Liver (tissue), 8 donors: ENCODE measurements at regions not wholly inside any gene's neighbourhood (a gene's known extent, or its start where the extent isn't known, plus 50 kb on each side); places are given as distances from the start of the nearest gene placed in this dataset.

Experiments
- DNase-seq: peaks from one replicate; pipeline ENCODE4 v3.0.0-alpha.2; 2017; ENCODE audit warnings: low spot score
- H3K27ac ChIP-seq, 2 donors: one replicate each; pipeline ENCODE4 v1.7.0; 2013; ENCODE audit warnings: inconsistent platforms in 2 of 2, low read length in 2 of 2, control low read depth in 1 of 2, low read depth in 1 of 2, mild to moderate bottlenecking in 1 of 2
- H3K27me3 ChIP-seq, 4 donors: one replicate each; pipeline versions ENCODE4 v1.6.1 to v1.7.0; 2013; ENCODE audit warnings: low read length in 3 of 4, inconsistent platforms in 1 of 4, mild to moderate bottlenecking in 1 of 4, moderate library complexity in 1 of 4; ENCODE audit not compliant: control insufficient read depth in 4 of 4, insufficient read depth in 4 of 4
- H3K36me3 ChIP-seq, 4 donors: one replicate each; pipeline versions ENCODE4 v1.6.1 to v1.7.0; 2013; ENCODE audit warnings: low read length in 3 of 4, mild to moderate bottlenecking in 3 of 4, low read depth in 1 of 4, moderate library complexity in 1 of 4; ENCODE audit not compliant: control insufficient read depth in 4 of 4, insufficient read depth in 3 of 4
- H3K4me1 ChIP-seq, 4 donors: one replicate each; pipeline versions ENCODE4 v1.6.1 to v1.7.0; 2013; ENCODE audit warnings: low read length in 3 of 4, mild to moderate bottlenecking in 3 of 4, moderate library complexity in 1 of 4; ENCODE audit not compliant: control insufficient read depth in 4 of 4, insufficient read depth in 4 of 4
- H3K4me3 ChIP-seq, 3 donors: one replicate each; pipeline versions ENCODE4 v1.6.1 to v1.7.0; 2013; ENCODE audit warnings: low read length in 3 of 3, control low read depth in 1 of 3, low read depth in 1 of 3, mild to moderate bottlenecking in 1 of 3
- H3K9ac ChIP-seq, 2 donors: one replicate each; pipeline ENCODE4 v1.7.0; 2013; ENCODE audit warnings: low read length in 2 of 2, mild to moderate bottlenecking in 2 of 2, moderate library complexity in 2 of 2, control low read depth in 1 of 2, low read depth in 1 of 2
- H3K9me3 ChIP-seq, 4 donors: one replicate each; pipeline versions ENCODE4 v1.6.1 to v1.7.0; 2013; ENCODE audit warnings: low read length in 3 of 4; ENCODE audit not compliant: control insufficient read depth in 4 of 4
- EGR1 ChIP-seq, 2 donors: IDR thresholded peaks; 2 replicates each; pipeline ENCODE4 v1.6.1; 2016 to 2018; ENCODE audit warnings: antibody characterized with exemption in 2 of 2, low read depth in 2 of 2
- FOXA1 ChIP-seq: IDR thresholded peaks from 2 replicates; pipeline ENCODE4 v1.6.1; 2016; ENCODE audit warnings: antibody characterized with exemption
- FOXA2 ChIP-seq: IDR thresholded peaks from 2 replicates; pipeline ENCODE4 v1.6.1; 2016; ENCODE audit warnings: antibody characterized with exemption
- GABPA ChIP-seq, 2 donors: IDR thresholded peaks in 1 of 2; conservative IDR thresholded peaks in 1 of 2; 2 replicates each; pipeline ENCODE4 v1.6.1; 2016; ENCODE audit warnings: antibody characterized with exemption in 2 of 2, mild to moderate bottlenecking in 1 of 2, moderate library complexity in 1 of 2
- HNF4A ChIP-seq, 2 donors: conservative IDR thresholded peaks; 2 replicates each; pipeline ENCODE4 v1.6.1; 2016; ENCODE audit warnings: antibody characterized with exemption in 2 of 2, mild to moderate bottlenecking in 2 of 2
- HNF4G ChIP-seq: IDR thresholded peaks from 2 replicates; pipeline ENCODE4 v1.6.1; 2016; ENCODE audit warnings: antibody characterized with exemption
- JUND ChIP-seq, 2 donors: IDR thresholded peaks; 2 replicates each; pipeline ENCODE4 v1.6.1; 2016; ENCODE audit warnings: antibody characterized with exemption in 2 of 2
- NR2F2 ChIP-seq: IDR thresholded peaks from 2 replicates; pipeline ENCODE4 v1.6.1; 2016; ENCODE audit warnings: antibody characterized with exemption
- RAD21 ChIP-seq, 2 donors: IDR thresholded peaks; 2 replicates each; pipeline ENCODE4 v1.6.1; 2016; ENCODE audit warnings: antibody characterized with exemption in 2 of 2, mild to moderate bottlenecking in 2 of 2
- RXRA ChIP-seq, 2 donors: IDR thresholded peaks; 2 replicates each; pipeline ENCODE4 v1.6.1; 2017 to 2018; ENCODE audit warnings: antibody characterized with exemption in 2 of 2, mild to moderate bottlenecking in 1 of 2
- SP1 ChIP-seq: IDR thresholded peaks from 2 replicates; pipeline ENCODE4 v1.6.1; 2018; ENCODE audit warnings: antibody characterized with exemption, mild to moderate bottlenecking
- TAF1 ChIP-seq: conservative IDR thresholded peaks from 2 replicates; pipeline ENCODE4 v1.6.1; 2016; ENCODE audit warnings: antibody characterized with exemption, mild to moderate bottlenecking
- YY1 ChIP-seq: IDR thresholded peaks from 2 replicates; pipeline ENCODE4 v1.6.1; 2016; ENCODE audit warnings: antibody characterized with exemption, mild to moderate bottlenecking
- WGBS: extraction: QIAGEN DNeasy Blood & Tissue Kit; methylation state at CpG from one replicate; pipeline ENCODE4 v1.1.7; 2013; 5-methylcytosine and 5-hydroxymethylcytosine counted together
- TF ChIP-seq, protein P1 (sequence below): fragments of 150-350 bp; IDR thresholded peaks from 2 replicates; pipeline ENCODE4 v1.5.1; 2017; ENCODE audit warnings: improper control_type of control experiment, low read depth, low read length; ENCODE audit not compliant: missing input control
- TF ChIP-seq, protein P2 (sequence below): IDR thresholded peaks from 2 replicates; pipeline ENCODE4 v1.6.1; 2016; ENCODE audit warnings: antibody characterized with exemption
- TF ChIP-seq, protein P3 (sequence below): IDR thresholded peaks from 2 replicates; pipeline ENCODE4 v1.6.1; 2016; ENCODE audit warnings: antibody characterized with exemption
- TF ChIP-seq, protein P4 (sequence below): IDR thresholded peaks from 2 replicates; pipeline ENCODE4 v1.6.1; 2016; ENCODE audit warnings: antibody characterized with exemption
- TF ChIP-seq, protein P5 (sequence below): IDR thresholded peaks from 2 replicates; pipeline ENCODE4 v1.6.1; 2016; ENCODE audit warnings: antibody characterized with exemption, mild to moderate bottlenecking
- donor health status: healthy.
- donor health status: healthy.
- donor health status: healthy.
- donor health status: healthy.
- donor health status: healthy.

GRCh38 chr12:132438726-132439125 lies 51.2 kb upstream of the FBRSL1 start:
- no peak overlapping the region for H3K9ac ChIP-seq
- no peak overlapping the region for H3K4me3 ChIP-seq
- no peaks in the 10 kb centered on the region for H3K4me1 ChIP-seq
- 93% methylated on average over 28 of the region's 28 CpGs for WGBS
- DNase-seq: no peak
- peaks cover 0 to 5% (median 1%) of the 10 kb centered on the region in 4 donors for H3K27me3 ChIP-seq
- H3K36me3 ChIP-seq: no peaks in the 10 kb centered on the region
- TF ChIP-seq, protein P1, sequence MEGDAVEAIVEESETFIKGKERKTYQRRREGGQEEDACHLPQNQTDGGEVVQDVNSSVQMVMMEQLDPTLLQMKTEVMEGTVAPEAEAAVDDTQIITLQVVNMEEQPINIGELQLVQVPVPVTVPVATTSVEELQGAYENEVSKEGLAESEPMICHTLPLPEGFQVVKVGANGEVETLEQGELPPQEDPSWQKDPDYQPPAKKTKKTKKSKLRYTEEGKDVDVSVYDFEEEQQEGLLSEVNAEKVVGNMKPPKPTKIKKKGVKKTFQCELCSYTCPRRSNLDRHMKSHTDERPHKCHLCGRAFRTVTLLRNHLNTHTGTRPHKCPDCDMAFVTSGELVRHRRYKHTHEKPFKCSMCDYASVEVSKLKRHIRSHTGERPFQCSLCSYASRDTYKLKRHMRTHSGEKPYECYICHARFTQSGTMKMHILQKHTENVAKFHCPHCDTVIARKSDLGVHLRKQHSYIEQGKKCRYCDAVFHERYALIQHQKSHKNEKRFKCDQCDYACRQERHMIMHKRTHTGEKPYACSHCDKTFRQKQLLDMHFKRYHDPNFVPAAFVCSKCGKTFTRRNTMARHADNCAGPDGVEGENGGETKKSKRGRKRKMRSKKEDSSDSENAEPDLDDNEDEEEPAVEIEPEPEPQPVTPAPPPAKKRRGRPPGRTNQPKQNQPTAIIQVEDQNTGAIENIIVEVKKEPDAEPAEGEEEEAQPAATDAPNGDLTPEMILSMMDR: no peak
- TF ChIP-seq RXRA (IDR thresholded peaks at IDR 0.05) (no peak), EGR1 (IDR thresholded peaks at IDR 0.05; ENCODE audit: low read depth in 2 of 2) (no peak), RAD21 (IDR thresholded peaks at IDR 0.05) (no peak), NR2F2 (no peak), HNF4A (conservative IDR thresholded peaks at IDR 0.05) (no peak), JUND (IDR thresholded peaks at IDR 0.05) (no peak), FOXA1 (no peak), HNF4G (no peak), SP1 (no peak), GABPA (IDR thresholded peaks at IDR 0.05 in 1 of 2, conservative IDR thresholded peaks at IDR 0.05 in 1 of 2) (no peak), FOXA2 (no peak), TAF1 (no peak), YY1 (no peak)
- TF ChIP-seq, protein P2, sequence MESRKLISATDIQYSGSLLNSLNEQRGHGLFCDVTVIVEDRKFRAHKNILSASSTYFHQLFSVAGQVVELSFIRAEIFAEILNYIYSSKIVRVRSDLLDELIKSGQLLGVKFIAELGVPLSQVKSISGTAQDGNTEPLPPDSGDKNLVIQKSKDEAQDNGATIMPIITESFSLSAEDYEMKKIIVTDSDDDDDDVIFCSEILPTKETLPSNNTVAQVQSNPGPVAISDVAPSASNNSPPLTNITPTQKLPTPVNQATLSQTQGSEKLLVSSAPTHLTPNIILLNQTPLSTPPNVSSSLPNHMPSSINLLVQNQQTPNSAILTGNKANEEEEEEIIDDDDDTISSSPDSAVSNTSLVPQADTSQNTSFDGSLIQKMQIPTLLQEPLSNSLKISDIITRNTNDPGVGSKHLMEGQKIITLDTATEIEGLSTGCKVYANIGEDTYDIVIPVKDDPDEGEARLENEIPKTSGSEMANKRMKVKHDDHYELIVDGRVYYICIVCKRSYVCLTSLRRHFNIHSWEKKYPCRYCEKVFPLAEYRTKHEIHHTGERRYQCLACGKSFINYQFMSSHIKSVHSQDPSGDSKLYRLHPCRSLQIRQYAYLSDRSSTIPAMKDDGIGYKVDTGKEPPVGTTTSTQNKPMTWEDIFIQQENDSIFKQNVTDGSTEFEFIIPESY: no peak
- TF ChIP-seq, protein P3, sequence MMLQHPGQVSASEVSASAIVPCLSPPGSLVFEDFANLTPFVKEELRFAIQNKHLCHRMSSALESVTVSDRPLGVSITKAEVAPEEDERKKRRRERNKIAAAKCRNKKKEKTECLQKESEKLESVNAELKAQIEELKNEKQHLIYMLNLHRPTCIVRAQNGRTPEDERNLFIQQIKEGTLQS: no peak
- TF ChIP-seq, protein P4, sequence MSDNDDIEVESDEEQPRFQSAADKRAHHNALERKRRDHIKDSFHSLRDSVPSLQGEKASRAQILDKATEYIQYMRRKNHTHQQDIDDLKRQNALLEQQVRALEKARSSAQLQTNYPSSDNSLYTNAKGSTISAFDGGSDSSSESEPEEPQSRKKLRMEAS: no peak
- TF ChIP-seq, protein P5, sequence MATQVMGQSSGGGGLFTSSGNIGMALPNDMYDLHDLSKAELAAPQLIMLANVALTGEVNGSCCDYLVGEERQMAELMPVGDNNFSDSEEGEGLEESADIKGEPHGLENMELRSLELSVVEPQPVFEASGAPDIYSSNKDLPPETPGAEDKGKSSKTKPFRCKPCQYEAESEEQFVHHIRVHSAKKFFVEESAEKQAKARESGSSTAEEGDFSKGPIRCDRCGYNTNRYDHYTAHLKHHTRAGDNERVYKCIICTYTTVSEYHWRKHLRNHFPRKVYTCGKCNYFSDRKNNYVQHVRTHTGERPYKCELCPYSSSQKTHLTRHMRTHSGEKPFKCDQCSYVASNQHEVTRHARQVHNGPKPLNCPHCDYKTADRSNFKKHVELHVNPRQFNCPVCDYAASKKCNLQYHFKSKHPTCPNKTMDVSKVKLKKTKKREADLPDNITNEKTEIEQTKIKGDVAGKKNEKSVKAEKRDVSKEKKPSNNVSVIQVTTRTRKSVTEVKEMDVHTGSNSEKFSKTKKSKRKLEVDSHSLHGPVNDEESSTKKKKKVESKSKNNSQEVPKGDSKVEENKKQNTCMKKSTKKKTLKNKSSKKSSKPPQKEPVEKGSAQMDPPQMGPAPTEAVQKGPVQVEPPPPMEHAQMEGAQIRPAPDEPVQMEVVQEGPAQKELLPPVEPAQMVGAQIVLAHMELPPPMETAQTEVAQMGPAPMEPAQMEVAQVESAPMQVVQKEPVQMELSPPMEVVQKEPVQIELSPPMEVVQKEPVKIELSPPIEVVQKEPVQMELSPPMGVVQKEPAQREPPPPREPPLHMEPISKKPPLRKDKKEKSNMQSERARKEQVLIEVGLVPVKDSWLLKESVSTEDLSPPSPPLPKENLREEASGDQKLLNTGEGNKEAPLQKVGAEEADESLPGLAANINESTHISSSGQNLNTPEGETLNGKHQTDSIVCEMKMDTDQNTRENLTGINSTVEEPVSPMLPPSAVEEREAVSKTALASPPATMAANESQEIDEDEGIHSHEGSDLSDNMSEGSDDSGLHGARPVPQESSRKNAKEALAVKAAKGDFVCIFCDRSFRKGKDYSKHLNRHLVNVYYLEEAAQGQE: no peak
- no peaks in the 10 kb centered on the region for H3K9me3 ChIP-seq
- H3K27ac ChIP-seq: no peak overlapping the region
